CD4-positive, alpha-beta T cell (primary cell): ENCODE measurements at regions not wholly inside any gene's neighbourhood (a gene's known extent, or its start where the extent isn't known, plus 50 kb on each side); places are given as distances from the start of the nearest gene placed in this dataset.
"Not testable (repeated sequence)": the region's sequence is repeated elsewhere in the genome, so short reads cannot be mapped to it uniquely, and the experiment has no call there.

Source experiments
- ATAC-seq: fragments of 200-7000 bp; cut with Tn5 transposase; one replicate; pipeline ENCODE4 v1.10.0; 2022; ENCODE audit warnings: mild to moderate bottlenecking; ENCODE audit not compliant: poor library complexity
- CTCF ChIA-PET: fragments of 350-600 bp; sonication (Branson Sonifier 250); formaldehyde crosslinking; loops from one replicate; lab custom pipeline; 2021; ENCODE audit warnings: antibody characterized with exemption, inconsistent platforms; lab: Charles Lee
- POLR2A ChIA-PET: fragments of 350-600 bp; sonication (Branson Sonifier 250); formaldehyde crosslinking; loops from one replicate; lab custom pipeline; 2021; ENCODE audit warnings: antibody characterized with exemption, inconsistent platforms; lab: Charles Lee
- DNase-seq, 14 experiments: peaks; one replicate each; pipeline ENCODE4 v3.0.0-alpha.2; 2013 to 2020; ENCODE audit warnings: mixed read lengths in 2 of 14
- H3K27ac ChIP-seq, 2 donors: one replicate each; pipeline versions ENCODE4 v1.5.1 to v1.7.0; 2013; ENCODE audit warnings: low read length in 2 of 2, low read depth in 1 of 2, mild to moderate bottlenecking in 1 of 2
- H3K27me3 ChIP-seq, 2 experiments: 1 replicate in 1 of 2; 2 replicates in 1 of 2; pipeline versions ENCODE4 v1.6.1 to v1.7.0; 2013; ENCODE audit warnings: low read length in 2 of 2, control low read depth in 1 of 2, mild to moderate bottlenecking in 1 of 2, moderate library complexity in 1 of 2; ENCODE audit not compliant: insufficient read depth in 2 of 2, control insufficient read depth in 1 of 2
- H3K36me3 ChIP-seq: one replicate; pipeline ENCODE4 v1.6.1; 2013; ENCODE audit warnings: low read length, control low read depth; ENCODE audit not compliant: insufficient read depth
- H3K4me1 ChIP-seq: one replicate; pipeline ENCODE4 v1.6.1; 2013; ENCODE audit warnings: low read length, control low read depth; ENCODE audit not compliant: insufficient read depth
- H3K4me3 ChIP-seq: one replicate; pipeline ENCODE4 v1.5.1; 2013; ENCODE audit warnings: mild to moderate bottlenecking, low read length, moderate library complexity
- H3K9me3 ChIP-seq, 2 experiments: 1 replicate in 1 of 2; 2 replicates in 1 of 2; pipeline versions ENCODE4 v1.6.1 to v1.7.0; 2013; ENCODE audit warnings: low read length in 2 of 2, mild to moderate bottlenecking in 2 of 2, control low read depth in 1 of 2, moderate library complexity in 1 of 2; ENCODE audit not compliant: control insufficient read depth in 1 of 2, insufficient read depth in 1 of 2
- H3K27ac Mint-ChIP-seq: one replicate; pipeline ENCODE4 v1.8.0; 2020; ENCODE audit warnings: mixed read lengths
- H3K27me3 Mint-ChIP-seq: one replicate; pipeline ENCODE4 v1.8.0; 2021; ENCODE audit warnings: mixed read lengths
- H3K36me3 Mint-ChIP-seq: one replicate; pipeline ENCODE4 v1.8.0; 2021; ENCODE audit warnings: low read depth, mixed read lengths
- H3K4me1 Mint-ChIP-seq: one replicate; pipeline ENCODE4 v1.8.0; 2021; ENCODE audit warnings: low read depth, mixed read lengths
- H3K4me3 Mint-ChIP-seq: one replicate; pipeline ENCODE4 v1.8.0; 2020; ENCODE audit warnings: mild to moderate bottlenecking, mixed read lengths
- H3K9me3 Mint-ChIP-seq: one replicate; pipeline ENCODE4 v1.8.0; 2020; ENCODE audit warnings: mixed read lengths
- intact Hi-C, 2 experiments: fragments of 100-400 bp; cut with DNase I in 1 of 2; cut with micrococcal nuclease in 1 of 2; formaldehyde crosslinking; loops; one replicate each; pipeline versions ENCODE4 v1.15.1 to v1.9.0; 2023 to 2025; cut with DNase I, micrococcal nuclease
- TF ChIP-seq, protein P1 (sequence below): fragments of 200-600 bp; IDR thresholded peaks from one replicate; pipeline ENCODE4 v1.8.0; 2022; ENCODE audit warnings: antibody characterized with exemption, mild to moderate bottlenecking

DNA sequence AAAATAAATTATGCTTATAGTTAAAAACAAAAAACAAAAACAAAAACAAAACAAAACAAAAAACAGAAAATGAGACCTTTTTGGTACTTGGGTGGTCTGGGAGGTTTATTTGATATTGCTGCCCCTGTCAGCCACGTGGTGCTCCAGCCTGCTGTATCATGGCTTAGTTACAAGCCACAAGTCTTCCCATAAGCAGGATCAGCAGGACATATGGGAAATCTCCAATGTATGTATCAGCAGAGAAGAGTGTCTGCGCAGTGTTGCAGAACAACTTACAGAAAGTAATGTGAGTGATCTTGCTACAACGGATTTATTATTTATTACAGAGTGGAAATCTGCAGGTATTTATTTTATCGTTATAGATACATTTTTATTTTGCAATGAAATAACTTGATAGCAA, 423.0 kb upstream of the TMPRSS15 start:
- Histone ChIP-seq H3K4me1 (no peaks in the 10 kb centered on the region), H3K27ac (no peak overlapping the region), H3K4me3 (no peak overlapping the region), H3K9me3 (no peaks in the 10 kb centered on the region), H3K36me3 (no peaks in the 10 kb centered on the region), H3K27me3 (no peaks in the 10 kb centered on the region)
- Mint-ChIP-seq H3K27me3 (no peaks in the 10 kb centered on the region), H3K4me1 (no peaks in the 10 kb centered on the region), H3K9me3 (peaks cover 6% of the 10 kb centered on the region), H3K27ac (no peak overlapping the region), H3K4me3 (no peak overlapping the region), H3K36me3 (no peaks in the 10 kb centered on the region)
- ChIA-PET POLR2A (no interaction called here), CTCF (no interaction called here)
- ATAC-seq, result no peak
- intact Hi-C loops, result no loop called here
- DNase-seq, result no peak
- TF ChIP-seq, protein P1, sequence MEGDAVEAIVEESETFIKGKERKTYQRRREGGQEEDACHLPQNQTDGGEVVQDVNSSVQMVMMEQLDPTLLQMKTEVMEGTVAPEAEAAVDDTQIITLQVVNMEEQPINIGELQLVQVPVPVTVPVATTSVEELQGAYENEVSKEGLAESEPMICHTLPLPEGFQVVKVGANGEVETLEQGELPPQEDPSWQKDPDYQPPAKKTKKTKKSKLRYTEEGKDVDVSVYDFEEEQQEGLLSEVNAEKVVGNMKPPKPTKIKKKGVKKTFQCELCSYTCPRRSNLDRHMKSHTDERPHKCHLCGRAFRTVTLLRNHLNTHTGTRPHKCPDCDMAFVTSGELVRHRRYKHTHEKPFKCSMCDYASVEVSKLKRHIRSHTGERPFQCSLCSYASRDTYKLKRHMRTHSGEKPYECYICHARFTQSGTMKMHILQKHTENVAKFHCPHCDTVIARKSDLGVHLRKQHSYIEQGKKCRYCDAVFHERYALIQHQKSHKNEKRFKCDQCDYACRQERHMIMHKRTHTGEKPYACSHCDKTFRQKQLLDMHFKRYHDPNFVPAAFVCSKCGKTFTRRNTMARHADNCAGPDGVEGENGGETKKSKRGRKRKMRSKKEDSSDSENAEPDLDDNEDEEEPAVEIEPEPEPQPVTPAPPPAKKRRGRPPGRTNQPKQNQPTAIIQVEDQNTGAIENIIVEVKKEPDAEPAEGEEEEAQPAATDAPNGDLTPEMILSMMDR, result no peak

- no peaks in the 10 kb centered on the region for H3K27me3 Mint-ChIP-seq
- H3K36me3 ChIP-seq, result no peaks in the 10 kb centered on the region
Measured at GRCh38 chr21:18831942-18832676, 428.5 kb upstream of the TMPRSS15 start.

GRCh38 chr21:18832950-18833349, 429.4 kb upstream of the TMPRSS15 start:
- H3K27me3 ChIP-seq, result no peaks in the 10 kb centered on the region
- no peaks in the 10 kb centered on the region for H3K36me3 ChIP-seq
- CTCF ChIA-PET, result no interaction called here
- no peaks in the 10 kb centered on the region for H3K27me3 Mint-ChIP-seq
- no peak for DNase-seq
- H3K9me3 Mint-ChIP-seq, result peaks cover 10% of the 10 kb centered on the region
- no peak overlapping the region for H3K27ac ChIP-seq
- intact Hi-C loops, result no loop called here
- H3K27ac Mint-ChIP-seq, result no peak overlapping the region
- no peak overlapping the region for H3K4me3 Mint-ChIP-seq
- no peaks in the 10 kb centered on the region for H3K9me3 ChIP-seq
- POLR2A ChIA-PET, result no interaction called here
- TF ChIP-seq, protein P1, result no peak
- ATAC-seq, result no peak
- H3K4me1 Mint-ChIP-seq, result no peaks in the 10 kb centered on the region
- no peaks in the 10 kb centered on the region for H3K4me1 ChIP-seq
- H3K4me3 ChIP-seq, result no peak overlapping the region
- no peaks in the 10 kb centered on the region for H3K36me3 Mint-ChIP-seq

More at GRCh38 chr21:18831942-18832676, 428.5 kb upstream of the TMPRSS15 start:
- H3K36me3 Mint-ChIP-seq, result no peaks in the 10 kb centered on the region
- TF ChIP-seq, protein P1, result no peak
- no peaks in the 10 kb centered on the region for H3K4me1 ChIP-seq
- intact Hi-C loops, result no loop called here
- H3K9me3 Mint-ChIP-seq, result peaks cover 6% of the 10 kb centered on the region
- ChIA-PET CTCF (interaction anchor here (1.5 kb wide), 1 partner anchor 13 kb away, joined by 3 read pairs; no protein-coding TSS in a partner anchor), POLR2A (no interaction called here)
- H3K9me3 ChIP-seq, result no peaks in the 10 kb centered on the region
- H3K4me3 ChIP-seq, result no peak overlapping the region
- no peak for DNase-seq
- no peak for ATAC-seq
- no peak overlapping the region for H3K27ac Mint-ChIP-seq
- no peak overlapping the region for H3K4me3 Mint-ChIP-seq
- H3K27me3 ChIP-seq, result no peaks in the 10 kb centered on the region
- H3K27ac ChIP-seq, result no peak overlapping the region
- H3K4me1 Mint-ChIP-seq, result no peaks in the 10 kb centered on the region

DNA sequence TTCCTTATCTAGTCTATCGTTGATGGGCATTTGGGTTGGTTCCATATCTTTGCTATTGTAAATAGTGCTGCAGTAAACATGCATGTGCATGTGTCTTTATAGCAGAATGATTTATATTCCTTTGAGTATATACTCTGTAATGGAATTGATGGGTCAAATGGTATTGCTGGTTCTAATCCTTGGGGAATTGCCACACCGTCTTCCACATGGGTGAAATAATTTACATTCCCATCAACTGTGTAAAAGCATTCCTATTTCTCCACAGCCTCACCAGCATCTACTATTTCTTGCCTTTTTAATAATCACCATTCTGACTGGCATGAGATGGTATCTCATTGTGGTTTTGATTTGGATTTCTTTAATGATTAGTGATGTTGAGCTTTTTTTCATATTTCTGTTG, 430.5 kb upstream of the TMPRSS15 start:
- DNase-seq, H3K4me3 Mint-ChIP-seq, POLR2A ChIA-PET, H3K36me3 Mint-ChIP-seq, H3K9me3 ChIP-seq, ATAC-seq, H3K36me3 ChIP-seq, H3K27me3 Mint-ChIP-seq, intact Hi-C loops, H3K27ac Mint-ChIP-seq, H3K27me3 ChIP-seq, H3K4me1 ChIP-seq, H3K4me1 Mint-ChIP-seq, H3K4me3 ChIP-seq, CTCF ChIA-PET, H3K27ac ChIP-seq: not testable (repeated sequence)
- peaks cover 16% of the 10 kb centered on the region for H3K9me3 Mint-ChIP-seq
